HG03064 (cell line): ENCODE measurements at regions not wholly inside any gene's neighbourhood (a gene's known extent, or its start where the extent isn't known, plus 50 kb on each side); places are given as distances from the start of the nearest gene placed in this dataset.
"Not testable (repeated sequence)": the region's sequence is repeated elsewhere in the genome, so short reads cannot be mapped to it uniquely, and the experiment has no call there.

Source experiments
- ATAC-seq: cut with Tn5 transposase; IDR thresholded peaks from one replicate; pipeline ENCODE4 v1.9.1; 2021; ENCODE audit warnings: low read depth; ENCODE audit not compliant: unreplicated experiment

DNA sequence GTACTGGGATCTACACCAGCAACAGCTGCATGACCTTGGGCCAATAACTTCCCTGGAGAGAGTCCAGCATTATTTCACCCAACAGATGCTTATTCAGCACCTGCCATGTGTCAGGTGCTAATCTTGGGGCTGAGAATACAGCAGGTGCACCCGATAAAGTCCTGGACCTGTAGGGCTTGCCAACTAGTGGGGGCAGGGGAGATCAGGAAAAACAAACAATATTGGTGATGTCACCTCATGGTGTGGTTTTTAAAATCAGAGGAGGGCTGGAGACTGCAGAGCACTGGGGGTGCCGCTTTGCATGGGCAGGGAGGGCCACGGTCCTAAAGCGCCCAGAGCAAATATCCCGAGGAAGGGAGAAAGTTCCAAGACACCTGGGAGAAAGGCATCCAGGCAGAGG, 218.8 kb downstream of the C16orf95 start:
- ATAC-seq, result no peak

DNA sequence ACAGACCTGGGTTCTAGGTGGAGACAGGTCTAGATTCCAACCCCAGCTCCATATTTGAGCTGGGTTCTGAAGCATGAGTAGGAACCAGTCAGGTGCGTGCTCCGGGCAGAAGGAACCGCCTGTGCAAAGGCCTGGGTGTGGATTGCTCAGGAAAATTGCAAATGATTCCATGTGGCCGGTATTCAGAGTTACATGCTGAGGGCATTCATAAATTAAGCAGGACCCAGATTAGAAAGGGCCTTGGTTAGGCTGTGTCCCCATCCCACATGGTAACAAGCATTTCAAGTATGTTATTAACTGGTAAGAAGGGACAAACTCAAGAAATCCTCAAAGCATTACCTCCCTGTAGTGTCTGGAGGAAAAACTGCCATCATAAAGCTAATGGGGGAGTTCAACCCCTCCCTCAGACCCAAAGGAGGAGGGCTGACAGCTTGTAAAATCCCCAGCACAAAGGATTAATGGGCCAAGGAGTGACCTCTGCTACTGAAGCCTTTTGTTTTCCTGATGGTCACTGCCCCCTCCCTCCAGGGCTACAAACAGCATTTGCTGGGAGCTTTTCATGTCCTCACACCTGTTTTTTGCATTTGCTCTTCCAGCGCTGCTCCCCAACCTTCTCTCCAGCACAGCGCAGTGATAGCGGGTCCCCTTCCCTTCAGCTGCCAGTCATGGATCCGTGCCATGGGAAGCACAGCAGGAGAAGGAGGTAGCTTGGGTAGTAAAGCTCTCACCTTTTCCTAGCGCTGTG, 218.0 kb downstream of the C16orf95 start:
- ATAC-seq, result no peak

DNA sequence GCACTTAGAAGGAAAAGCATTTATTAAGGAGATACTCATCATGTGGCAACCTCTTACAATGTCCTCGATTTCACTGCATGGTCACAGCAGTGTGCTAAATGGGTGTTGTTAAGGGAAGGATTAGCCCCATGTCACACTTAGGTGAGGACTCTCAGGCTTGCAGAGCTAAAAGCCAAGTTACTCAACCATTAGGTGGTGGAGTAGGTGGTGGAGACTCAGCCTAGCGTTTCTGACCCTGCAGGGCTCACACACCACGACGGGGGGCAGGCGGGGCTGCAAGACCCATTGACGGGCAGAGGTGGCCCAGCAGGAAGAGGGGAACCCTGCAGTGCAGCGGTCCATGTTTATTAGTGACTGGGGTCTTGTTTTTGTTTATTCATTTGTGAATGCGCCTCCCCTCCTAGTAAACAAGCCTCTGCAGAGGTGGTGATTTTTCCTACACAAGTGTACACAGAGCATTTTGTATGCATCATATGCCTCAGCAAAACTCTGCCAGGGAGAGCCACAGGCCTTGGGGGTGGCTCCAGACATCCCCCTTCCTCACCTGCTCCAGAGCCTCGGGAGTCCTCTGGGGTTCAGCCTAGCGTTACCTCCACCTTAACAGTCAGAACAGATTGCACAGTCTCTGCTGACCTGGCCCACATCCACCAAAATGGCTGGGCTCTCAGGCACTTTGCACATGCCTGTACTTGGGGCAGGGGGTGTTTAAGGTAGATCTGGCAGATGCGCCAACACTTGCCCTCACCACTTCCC, 216.7 kb downstream of the C16orf95 start:
- no peak for ATAC-seq

DNA sequence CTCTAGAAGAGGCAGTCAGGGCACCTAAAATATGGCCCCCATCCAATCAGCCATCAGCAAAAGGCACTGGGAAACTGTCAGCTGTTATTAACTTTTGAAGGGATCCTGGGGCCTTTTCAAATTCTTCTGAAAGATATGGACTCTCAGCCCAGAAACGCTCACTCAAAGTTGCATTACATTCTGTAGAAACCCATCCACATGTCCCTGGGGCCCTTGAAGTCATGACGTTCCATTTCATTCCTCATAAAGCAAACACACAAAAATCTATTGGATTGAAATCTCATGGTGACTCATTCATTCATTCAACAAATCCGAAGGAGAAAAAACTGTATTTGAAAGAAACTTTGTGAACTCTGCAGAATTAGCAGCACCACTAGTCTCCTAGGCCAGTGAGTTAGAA, 215.3 kb downstream of the C16orf95 start:
- no peak for ATAC-seq

DNA sequence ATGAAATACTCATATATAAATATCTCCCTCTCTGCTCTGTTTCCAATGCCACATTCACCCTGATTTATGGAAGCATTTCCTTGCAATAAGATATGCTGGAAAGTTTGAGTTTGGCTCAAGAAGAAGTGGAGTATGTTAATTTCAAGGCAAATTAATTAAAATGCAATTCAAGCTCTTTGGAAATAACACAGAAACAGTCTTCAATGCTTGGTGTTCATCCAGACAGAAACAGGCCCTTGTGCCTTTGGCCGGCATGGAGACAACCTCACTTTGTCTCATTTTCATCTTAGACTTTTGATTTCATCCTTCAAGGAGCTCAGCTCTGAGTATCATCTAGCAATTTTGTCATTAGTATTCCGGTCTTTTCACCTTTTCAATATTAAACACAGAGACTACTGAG, 210.0 kb downstream of the C16orf95 start:
- ATAC-seq, result no peak

DNA sequence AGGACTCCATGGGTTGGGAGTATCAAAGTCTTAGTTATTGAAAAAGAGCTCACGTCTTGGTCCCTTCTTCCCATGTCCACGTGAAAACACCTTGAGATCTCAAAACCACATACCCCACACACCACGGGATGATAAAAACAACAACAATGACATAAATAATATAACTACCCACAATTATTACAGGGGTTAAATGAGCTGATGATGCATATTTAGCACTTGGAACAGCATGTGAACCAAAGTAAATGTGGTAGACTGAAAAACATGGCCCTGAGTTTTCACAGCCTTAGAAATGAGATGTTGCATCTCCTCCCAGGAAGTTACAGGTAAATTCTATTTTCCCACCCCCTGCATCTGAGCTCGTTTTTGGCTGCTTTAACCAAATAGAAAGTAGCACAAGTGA, 208.9 kb downstream of the C16orf95 start:
- no peak for ATAC-seq

DNA sequence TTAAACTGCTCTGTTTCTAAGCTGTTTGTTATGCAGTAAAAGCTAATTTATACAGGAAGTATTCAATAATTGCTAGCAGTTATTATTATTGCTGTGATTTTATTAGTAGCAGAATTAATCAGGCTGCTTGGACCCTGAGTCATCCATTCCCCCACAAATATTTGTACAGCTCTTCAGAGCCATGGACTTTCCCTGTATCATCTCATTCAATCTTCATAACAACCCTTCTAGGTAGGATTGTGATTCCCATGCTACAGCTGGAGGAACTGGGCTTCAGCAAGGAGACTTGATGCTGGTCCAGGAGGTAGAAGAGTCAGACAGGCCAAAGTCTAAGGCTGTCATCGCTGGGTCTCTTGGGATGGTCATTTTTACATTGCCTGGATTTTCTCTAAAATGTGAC, 208.3 kb downstream of the C16orf95 start:
- ATAC-seq, result no peak

DNA sequence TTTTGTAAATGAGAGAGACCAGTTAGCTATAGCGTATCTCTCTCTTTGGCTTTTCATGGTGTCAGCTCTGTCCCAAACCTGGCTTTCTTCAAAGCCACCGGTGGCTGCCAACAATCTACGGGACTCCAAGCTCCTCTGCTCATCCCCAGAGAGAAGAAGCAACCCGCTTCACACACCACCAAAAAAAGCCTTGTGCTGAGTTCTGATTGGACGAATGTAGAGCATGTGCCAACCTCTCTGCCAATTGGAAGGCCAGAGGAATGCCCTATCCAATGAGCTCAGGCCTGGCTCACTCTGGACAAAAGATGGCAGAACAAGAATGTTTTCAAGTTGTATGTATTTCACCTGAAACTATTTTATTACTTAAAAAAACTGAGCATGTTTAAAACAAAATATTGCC, 202.4 kb downstream of the C16orf95 start:
- no peak for ATAC-seq

DNA sequence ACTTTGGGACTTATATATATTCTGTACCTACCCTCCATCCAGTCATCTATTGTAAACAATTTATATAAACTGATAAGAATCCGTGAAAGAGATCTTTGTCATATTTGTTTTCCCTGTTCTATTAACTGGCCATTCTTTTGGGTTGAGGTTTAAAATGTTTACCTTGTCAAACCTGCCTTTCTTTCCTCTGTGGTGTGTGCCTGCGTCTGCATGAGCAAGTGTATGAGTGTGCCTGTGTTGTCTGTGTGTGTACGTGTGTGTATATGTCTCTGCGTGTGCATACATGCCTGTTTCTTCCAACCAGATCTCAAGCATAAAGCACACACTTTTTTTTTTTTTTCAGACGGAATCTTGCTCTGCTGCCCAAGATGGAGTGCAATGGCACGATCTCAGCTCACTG, 201.5 kb downstream of the C16orf95 start:
- ATAC-seq, result no peak

DNA sequence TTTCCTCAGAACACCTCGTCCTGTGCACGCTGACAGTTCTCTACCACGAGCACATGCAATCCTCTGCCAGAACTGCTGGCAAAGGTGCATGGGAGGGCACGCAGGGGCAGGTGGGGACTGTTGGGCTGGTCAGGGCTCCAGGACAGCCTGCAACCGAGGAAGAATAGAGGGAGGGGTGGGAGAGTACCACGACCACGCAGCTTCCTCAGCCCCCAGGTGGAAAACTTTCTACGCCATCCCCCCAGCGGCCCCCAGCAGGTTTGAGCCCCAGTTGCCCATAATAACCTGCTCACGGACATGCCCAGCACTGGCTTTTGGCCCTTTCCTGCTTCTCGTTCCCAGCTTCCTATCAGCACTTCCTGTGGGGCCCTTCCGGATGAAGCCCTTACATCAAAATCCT, 199.3 kb downstream of the C16orf95 start:
- ATAC-seq, result no peak

DNA sequence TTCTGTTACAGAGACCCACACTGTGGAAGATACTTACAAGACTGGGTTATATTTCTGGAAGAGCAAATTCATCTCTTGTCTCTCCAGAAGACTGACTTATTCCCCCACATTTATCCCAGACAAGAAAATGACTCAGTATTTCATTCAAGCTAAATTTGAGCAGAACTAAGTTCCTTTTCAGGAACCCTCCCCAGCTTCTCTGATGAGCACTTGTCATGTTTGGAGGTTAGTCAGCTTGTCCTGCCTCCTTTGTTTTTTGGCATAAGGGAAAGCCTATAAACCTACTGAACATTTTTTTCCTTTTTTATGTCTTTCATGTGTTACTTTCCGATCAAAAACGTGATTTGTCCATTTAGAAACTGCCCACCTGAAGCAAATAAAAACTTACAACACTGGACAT, 198.0 kb downstream of the C16orf95 start:
- ATAC-seq, result no peak

DNA sequence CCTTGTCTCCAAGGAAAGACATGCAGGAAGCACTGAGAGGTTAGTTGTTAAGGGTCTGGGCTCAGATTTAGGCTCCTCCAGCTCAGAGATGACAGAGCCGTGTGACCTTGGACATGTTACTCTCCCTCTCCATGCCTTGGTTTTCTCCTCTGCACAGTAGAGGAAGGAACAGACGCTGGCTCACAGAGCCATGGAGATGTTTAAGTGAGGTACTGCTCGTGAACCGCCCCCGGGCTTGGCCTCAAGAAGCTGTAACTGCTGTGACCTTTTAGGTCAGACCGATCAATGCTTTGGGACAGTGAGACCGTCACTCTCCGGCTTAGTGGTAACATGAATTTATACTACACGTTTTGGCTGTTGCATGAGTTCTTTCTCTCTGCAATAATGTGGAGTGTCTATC, 197.4 kb downstream of the C16orf95 start:
- no peak for ATAC-seq

DNA sequence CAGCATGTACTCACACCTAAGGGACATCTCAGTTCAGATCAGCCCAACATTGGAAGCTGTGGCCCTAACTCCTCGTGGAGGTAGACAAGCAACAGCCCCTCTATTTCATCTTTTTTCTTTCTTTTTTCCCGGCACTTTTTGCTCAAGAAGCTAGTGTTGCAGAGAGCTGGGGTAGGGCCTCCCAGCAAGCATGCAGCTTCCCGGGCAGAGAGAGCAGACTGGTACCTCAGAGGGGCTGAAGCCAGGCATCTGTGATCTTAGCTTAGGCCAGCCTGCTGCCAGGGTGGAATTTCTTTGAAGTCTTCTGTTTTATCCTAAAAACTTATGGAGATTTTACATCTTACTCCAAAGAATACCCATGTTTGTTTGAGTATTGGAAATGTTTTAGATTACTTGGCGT, 195.4 kb downstream of the C16orf95 start:
- no peak for ATAC-seq

DNA sequence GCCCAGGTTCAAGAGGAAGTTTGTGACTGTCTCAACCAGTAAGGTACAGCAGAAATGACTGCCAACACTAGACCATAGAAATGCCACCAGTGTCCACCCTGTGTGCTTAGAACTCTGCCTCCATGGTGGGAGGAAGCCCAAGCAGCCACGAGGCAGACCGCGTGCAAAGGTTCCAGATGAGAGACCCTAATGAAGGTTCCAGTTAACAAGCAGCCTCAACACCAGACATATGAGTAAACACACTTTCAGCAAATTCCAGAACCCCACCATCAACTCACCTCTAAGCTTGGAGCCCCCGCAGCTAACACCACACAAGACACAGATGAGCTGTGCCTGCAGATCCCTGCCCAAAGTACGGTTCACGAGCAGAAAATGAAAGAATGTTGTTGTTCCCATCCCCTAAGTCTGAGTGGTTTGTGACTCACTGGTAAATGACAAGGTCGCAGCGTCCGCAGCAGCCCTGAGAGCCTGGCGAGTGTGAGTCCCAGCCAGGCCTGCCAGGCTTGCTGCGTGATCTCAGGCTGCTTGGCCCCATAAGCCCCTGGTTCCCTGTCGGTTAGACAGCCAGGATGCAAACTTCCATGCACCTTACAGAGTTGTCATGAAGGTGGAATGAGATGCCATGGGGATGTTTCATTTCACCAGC, 193.7 kb downstream of the C16orf95 start:
- no peak for ATAC-seq

DNA sequence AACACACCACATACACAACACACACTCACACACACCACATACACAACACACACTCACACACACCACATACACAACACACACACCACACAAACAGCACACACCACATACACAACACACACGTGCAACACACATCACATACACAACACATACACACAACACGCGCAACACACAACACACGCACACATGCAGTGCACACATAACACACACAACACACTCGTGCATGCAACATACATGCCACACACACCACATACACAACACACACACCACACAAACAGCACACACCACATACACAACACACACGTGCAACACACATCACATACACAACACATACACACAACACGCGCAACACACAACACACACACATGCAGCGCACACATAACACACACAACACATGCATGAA, 192.8 kb downstream of the C16orf95 start:
- ATAC-seq, result not testable (repeated sequence)

DNA sequence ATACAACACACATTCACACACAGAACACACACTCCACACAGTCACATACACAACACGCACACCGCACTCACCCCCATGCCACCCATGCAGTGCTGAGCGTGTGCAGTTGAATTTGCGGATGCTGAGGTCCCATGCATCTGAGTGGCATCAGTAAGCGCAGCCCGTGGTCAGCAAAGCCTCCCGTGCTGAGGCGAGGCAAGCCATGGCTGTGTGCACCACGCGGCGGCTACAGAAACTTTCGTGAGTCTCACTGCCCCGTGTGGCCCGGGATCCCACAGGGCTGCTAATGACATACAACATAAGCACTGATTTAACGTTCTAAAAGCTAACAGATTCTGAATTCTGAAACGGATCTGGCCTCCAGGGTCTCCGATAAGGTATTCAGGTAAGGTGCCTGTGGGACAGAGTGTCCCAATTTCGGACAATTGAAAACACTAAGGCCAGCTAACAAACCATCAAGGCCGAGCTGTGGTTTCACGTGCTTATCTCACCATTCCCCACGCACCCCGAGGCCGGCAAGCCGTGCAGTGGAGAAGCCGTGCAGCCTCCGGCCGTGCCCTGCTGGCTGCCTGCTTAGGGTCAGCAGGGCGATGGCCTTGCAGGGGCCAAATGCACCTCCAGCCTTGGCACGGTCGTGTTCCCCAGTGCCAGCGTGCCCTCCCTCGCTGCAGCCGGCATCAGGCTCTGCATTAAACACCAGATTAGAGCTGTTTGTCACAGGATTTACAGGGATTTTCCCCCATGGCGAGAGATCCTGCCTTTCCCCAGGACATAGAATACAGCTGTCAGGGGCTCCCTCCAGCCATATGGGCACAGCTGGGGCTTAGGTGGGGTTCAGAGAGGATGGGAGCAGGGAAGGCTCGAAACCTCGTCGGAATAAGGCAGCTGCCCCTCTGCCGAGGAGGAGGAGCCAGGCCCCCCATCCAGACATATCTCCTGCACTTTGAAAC, 191.7 kb downstream of the C16orf95 start:
- no peak for ATAC-seq

DNA sequence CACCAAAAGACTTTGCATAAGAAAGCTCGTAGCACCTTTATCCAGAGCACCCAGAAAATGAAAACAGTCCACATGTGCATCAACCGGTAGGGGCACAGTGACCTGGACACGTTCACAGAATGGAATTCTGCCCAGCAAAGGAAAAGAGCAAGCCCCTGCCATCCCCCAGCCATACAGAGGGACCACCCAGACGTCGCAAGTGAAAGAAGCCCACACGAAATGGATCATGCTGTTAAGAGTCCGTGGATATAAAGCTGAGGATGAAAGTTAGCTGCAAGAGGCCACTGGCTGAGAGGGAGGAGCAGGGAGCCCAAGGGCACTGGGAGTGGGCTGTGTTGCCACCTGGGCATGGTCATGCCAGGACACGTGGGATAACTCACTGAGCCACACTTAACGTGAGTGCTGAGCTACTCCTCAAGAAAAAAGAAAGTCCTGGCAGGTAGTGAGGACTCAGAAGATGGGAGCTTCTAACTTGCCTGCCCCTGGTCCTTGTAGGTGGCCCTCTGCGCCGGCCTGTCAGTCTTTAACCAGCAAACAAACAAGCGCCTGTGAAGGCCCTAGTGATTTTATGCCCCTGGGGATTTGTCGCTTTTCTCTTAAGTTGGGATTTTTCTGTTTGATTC, 190.7 kb downstream of the C16orf95 start:
- no peak for ATAC-seq

DNA sequence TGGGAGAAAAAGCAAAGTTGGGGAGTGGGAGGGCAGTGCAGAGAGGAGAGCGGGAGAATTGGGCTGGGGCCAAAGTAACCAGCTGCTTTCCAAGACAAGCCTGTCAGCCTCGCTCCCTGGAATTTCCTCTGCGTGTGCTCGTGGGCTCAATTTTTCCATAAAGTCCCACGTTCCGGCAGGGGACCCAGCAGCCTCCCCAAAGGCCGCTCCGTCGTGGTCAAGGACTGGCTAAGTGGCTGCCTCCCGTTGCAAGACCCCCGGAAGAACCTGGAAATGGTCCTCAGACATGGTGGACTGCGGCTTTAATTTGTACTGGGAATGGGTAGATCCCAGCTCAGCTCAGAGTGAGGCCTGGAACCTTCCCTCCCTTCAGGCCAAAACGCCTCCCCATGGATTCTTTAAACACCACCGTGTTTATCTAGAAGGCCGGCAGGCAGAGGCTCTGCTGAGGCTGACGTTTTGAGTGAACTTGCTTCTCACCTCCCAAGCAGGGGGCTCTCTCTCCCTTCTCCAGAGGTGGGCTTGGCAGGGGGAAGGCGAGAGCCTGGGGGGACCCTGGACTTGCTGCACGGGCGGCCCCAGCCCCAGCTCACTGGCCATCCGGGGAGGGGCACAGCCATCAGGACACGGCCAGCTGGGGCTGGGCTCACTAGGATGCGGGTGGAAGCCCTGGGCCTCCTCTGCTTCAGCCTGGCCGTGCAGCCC, 190.0 kb downstream of the C16orf95 start:
- ATAC-seq, result no peak

DNA sequence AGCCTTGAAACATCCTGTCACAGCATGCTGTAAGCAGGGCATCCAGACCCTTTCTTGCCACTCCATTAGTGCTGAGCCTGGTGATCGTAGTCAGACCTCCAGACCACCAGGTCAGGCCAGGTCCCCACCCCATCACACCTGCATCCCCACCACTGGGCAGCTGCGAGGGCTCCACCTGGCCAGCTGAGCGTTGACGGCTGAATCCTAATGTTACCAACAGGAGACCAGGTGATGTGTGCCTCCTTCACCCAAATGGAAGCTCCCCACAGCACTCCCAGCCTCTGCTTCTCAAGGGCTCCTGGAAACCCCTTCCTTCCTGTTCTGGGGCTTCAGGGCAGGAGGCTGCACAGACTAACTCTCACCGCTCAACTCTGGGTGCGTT, 189.4 kb downstream of the C16orf95 start:
- ATAC-seq, result no peak

DNA sequence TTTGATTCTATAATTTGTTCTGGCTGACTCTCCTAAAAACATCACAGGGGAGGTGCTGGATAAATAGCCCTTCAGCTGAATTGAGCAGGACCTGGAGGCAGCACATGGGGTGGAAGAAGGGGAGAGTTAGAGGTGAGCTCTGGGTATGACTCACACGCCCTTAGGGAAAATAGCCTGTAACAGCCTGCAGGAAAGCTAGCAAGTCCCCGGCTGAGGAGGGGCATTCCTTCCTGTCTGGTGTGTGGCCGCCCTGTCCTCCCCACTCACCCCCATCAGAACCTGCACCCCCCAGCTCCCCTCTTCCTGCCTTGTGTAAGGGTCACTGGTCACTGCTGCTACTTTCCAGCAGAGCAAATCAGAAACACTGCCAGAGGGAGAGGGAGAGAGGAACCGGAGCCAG, 187.4 kb downstream of the C16orf95 start:
- no peak for ATAC-seq
